ENCODE measurements at regions not wholly inside any gene's neighbourhood (a gene's known extent, or its start where the extent isn't known, plus 50 kb on each side); places are given as distances from the start of the nearest gene placed in this dataset.

DNA sequence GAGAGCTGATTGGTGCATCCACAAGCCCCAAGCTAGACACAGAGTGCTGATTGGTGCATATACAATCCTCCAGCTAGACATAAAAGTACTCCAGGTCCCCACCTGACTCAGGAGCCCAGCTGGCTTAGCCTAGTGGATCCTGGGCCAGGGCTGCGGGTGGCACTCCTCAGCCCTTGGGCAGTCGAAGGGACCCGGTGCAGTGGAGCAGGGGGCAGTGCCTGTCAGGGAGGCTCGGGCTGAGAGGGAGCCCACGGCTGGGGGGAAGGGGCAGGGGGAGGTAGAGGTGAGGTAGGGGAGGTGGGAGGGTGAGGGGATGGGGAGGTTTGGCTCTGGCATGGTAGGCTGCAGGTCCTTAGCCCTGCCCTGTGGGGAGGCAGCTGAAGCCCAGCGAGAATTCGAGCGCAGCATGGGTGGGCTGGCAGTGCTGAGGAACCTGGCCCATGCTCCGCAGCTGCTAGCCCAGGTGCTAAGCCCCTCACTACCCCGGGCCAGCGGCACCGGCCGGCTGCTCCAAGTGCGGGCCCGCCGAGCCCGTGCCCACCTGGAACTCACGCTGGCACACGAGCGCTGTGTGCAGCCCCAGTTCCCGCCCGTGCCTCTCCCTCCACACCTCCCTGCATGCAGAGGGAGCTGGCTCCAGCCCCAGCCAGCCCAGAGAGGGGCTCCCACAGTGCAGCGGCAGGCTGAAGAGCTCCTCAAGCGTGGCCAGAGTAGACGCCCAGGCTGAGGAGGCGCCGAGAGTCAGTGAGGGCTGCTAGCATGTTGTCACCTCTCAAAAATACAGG lies 742.8 kb downstream of the FAM181B start:
- no peak for TF ChIP-seq POLR2A (IDR thresholded peaks at IDR 0.05)
- TF ChIP-seq, protein P1, sequence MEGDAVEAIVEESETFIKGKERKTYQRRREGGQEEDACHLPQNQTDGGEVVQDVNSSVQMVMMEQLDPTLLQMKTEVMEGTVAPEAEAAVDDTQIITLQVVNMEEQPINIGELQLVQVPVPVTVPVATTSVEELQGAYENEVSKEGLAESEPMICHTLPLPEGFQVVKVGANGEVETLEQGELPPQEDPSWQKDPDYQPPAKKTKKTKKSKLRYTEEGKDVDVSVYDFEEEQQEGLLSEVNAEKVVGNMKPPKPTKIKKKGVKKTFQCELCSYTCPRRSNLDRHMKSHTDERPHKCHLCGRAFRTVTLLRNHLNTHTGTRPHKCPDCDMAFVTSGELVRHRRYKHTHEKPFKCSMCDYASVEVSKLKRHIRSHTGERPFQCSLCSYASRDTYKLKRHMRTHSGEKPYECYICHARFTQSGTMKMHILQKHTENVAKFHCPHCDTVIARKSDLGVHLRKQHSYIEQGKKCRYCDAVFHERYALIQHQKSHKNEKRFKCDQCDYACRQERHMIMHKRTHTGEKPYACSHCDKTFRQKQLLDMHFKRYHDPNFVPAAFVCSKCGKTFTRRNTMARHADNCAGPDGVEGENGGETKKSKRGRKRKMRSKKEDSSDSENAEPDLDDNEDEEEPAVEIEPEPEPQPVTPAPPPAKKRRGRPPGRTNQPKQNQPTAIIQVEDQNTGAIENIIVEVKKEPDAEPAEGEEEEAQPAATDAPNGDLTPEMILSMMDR (IDR thresholded peaks at IDR 0.05), result no peak

All from heart left ventricle (tissue), 13 donors.